ENCODE measurements at regions not wholly inside any gene's neighbourhood (a gene's known extent, or its start where the extent isn't known, plus 50 kb on each side); places are given as distances from the start of the nearest gene placed in this dataset.

- no peak for DNase-seq (ENCODE audit: low read depth)
- no peak overlapping the region for H3K4me3 ChIP-seq (replicated peaks; ENCODE audit: low read depth, low read length)
- TF ChIP-seq CTCF (IDR thresholded peaks at IDR 0.05; ENCODE audit: low read length, missing control alignments): no peak
These were observed 253.3 kb downstream of the KLF6 start for GRCh38 chr10:3531670-3532069.

- no peak for DNase-seq (ENCODE audit: low read depth)
- H3K4me3 ChIP-seq (replicated peaks; ENCODE audit: low read depth, low read length): no peak overlapping the region
- no peak for TF ChIP-seq CTCF (IDR thresholded peaks at IDR 0.05; ENCODE audit: low read length, missing control alignments)
These were observed 254.0 kb downstream of the KLF6 start for GRCh38 chr10:3530783-3531645.

GRCh38 chr10:3530346-3530745 lies 254.7 kb downstream of the KLF6 start:
- H3K4me3 ChIP-seq (replicated peaks; ENCODE audit: low read depth, low read length): no peak overlapping the region
- no peak for DNase-seq (ENCODE audit: low read depth)

GRCh38 chr10:3529691-3530090 lies 255.3 kb downstream of the KLF6 start:
- TF ChIP-seq CTCF (IDR thresholded peaks at IDR 0.05; ENCODE audit: low read length, missing control alignments): no peak
- no peak for DNase-seq (ENCODE audit: low read depth)
- no peak overlapping the region for H3K4me3 ChIP-seq (replicated peaks; ENCODE audit: low read depth, low read length)

More at GRCh38 chr10:3530346-3530745, 254.7 kb downstream of the KLF6 start:
- TF ChIP-seq CTCF (IDR thresholded peaks at IDR 0.05; ENCODE audit: low read length, missing control alignments): no peak

GRCh38 chr10:3528823-3529403 lies 256.1 kb downstream of the KLF6 start:
- DNase-seq (ENCODE audit: low read depth): no peak
- no peak overlapping the region for H3K4me3 ChIP-seq (replicated peaks; ENCODE audit: low read depth, low read length)
- TF ChIP-seq CTCF (IDR thresholded peaks at IDR 0.05; ENCODE audit: low read length, missing control alignments): no peak

- H3K4me3 ChIP-seq (replicated peaks; ENCODE audit: low read depth, low read length): no peak overlapping the region
- DNase-seq (ENCODE audit: low read depth): no peak
- no peak for TF ChIP-seq CTCF (IDR thresholded peaks at IDR 0.05; ENCODE audit: low read length, missing control alignments)
These were observed 256.7 kb downstream of the KLF6 start for GRCh38 chr10:3528271-3528670.
